HEK293 (cell line): ENCODE measurements at regions not wholly inside any gene's neighbourhood (a gene's known extent, or its start where the extent isn't known, plus 50 kb on each side); places are given as distances from the start of the nearest gene placed in this dataset.

Experiments
- CTCF ChIA-PET: fragments of 350-600 bp; formaldehyde crosslinking; extraction: SDS; loops from one replicate; lab custom pipeline; 2021; ENCODE audit warnings: antibody characterized with exemption; lab: Yijun Ruan, JAX
- POLR2A ChIA-PET: fragments of 300-600 bp; formaldehyde crosslinking; extraction: SDS; loops from one replicate; lab custom pipeline; 2020; ENCODE audit warnings: antibody characterized with exemption, inconsistent platforms; lab: Yijun Ruan, JAX
- H3K27ac ChIP-seq: fragments of 200-500 bp; sonication (Bioruptor generic); 2 replicates; pipeline ENCODE4 v1.5.1; 2014; ENCODE audit warnings: low read depth, low read length, control low read depth, inconsistent platforms; ENCODE audit errors: extremely low read depth
- H3K36me3 ChIP-seq, 2 experiments: fragments of 200-500 bp in 1 of 2; sonication (Bioruptor generic) in 1 of 2; 1 replicate in 1 of 2; 2 replicates in 1 of 2; pipeline ENCODE4 v1.5.1; 2014 to 2017; ENCODE audit warnings: inconsistent platforms in 2 of 2, low read length in 2 of 2; ENCODE audit not compliant: control insufficient read depth in 2 of 2, insufficient read depth in 1 of 2
- H3K4me1 ChIP-seq: fragments of 200-500 bp; sonication (Bioruptor generic); 2 replicates; pipeline ENCODE4 v1.5.1; 2014; ENCODE audit warnings: mild to moderate bottlenecking, low read length, inconsistent platforms; ENCODE audit not compliant: control insufficient read depth, insufficient read depth
- H3K4me3 ChIP-seq: 2 replicates; pipeline ENCODE4 v1.5.1; 2011; ENCODE audit warnings: low read depth, mild to moderate bottlenecking, control low read depth, low read length, moderate library complexity
- H3K9me3 ChIP-seq: fragments of 200-500 bp; sonication (Bioruptor generic); 2 replicates; pipeline ENCODE4 v1.5.1; 2014; ENCODE audit warnings: low read depth, low read length, inconsistent platforms; ENCODE audit not compliant: control insufficient read depth, insufficient read depth
- HIC1 ChIP-seq: fragments of 450-650 bp; formaldehyde crosslinking; IDR thresholded peaks from 2 replicates; pipeline ENCODE4 v1.5.1; 2016; ENCODE audit warnings: missing biosample characterization, missing genetic modification characterization
- INSM2 ChIP-seq: fragments of 450-650 bp; formaldehyde crosslinking; IDR thresholded peaks from 2 replicates; pipeline ENCODE4 v1.5.1; 2016; ENCODE audit warnings: missing biosample characterization, missing genetic modification characterization
- PRDM1 ChIP-seq: fragments of 450-650 bp; formaldehyde crosslinking; IDR thresholded peaks from 2 replicates; pipeline ENCODE4; 2016; ENCODE audit warnings: missing biosample characterization, missing genetic modification characterization
- ZBTB49 ChIP-seq: fragments of 450-650 bp; formaldehyde crosslinking; IDR thresholded peaks from 2 replicates; pipeline ENCODE4 v1.5.1; 2016; ENCODE audit warnings: missing biosample characterization, missing genetic modification characterization, low read depth
- ZNF169 ChIP-seq: fragments of 450-650 bp; formaldehyde crosslinking; IDR thresholded peaks from 2 replicates; pipeline ENCODE4 v1.5.1; 2016; ENCODE audit warnings: missing biosample characterization, missing genetic modification characterization
- ZNF26 ChIP-seq: fragments of 450-650 bp; formaldehyde crosslinking; IDR thresholded peaks from 2 replicates; pipeline ENCODE4 v1.5.1; 2016; ENCODE audit warnings: missing biosample characterization, missing genetic modification characterization
- ZNF404 ChIP-seq: fragments of 450-650 bp; formaldehyde crosslinking; IDR thresholded peaks from 2 replicates; pipeline ENCODE4 v1.5.1; 2017; ENCODE audit warnings: missing biosample characterization, missing genetic modification characterization
- ZNF416 ChIP-seq: fragments of 450-650 bp; formaldehyde crosslinking; IDR thresholded peaks from 2 replicates; pipeline ENCODE4 v1.5.1; 2016; ENCODE audit warnings: missing biosample characterization, missing genetic modification characterization
- ZNF626 ChIP-seq: fragments of 450-650 bp; sonication (Bioruptor Pico); formaldehyde crosslinking; IDR thresholded peaks from 2 replicates; pipeline ENCODE4 v1.5.1; 2018; ENCODE audit warnings: missing biosample characterization, missing genetic modification characterization, inconsistent platforms
- ZNF639 ChIP-seq: fragments of 450-650 bp; formaldehyde crosslinking; IDR thresholded peaks from 2 replicates; pipeline ENCODE4 v1.5.1; 2016; ENCODE audit warnings: missing biosample characterization, missing genetic modification characterization

- CTCF ChIA-PET, result no interaction called here
- Histone ChIP-seq H3K4me1 (no peaks in the 10 kb centered on the region), H3K4me3 (no peak overlapping the region), H3K36me3 (no peaks in the 10 kb centered on the region), H3K9me3 (no peaks in the 10 kb centered on the region), H3K27ac (no peak overlapping the region)
- POLR2A ChIA-PET, result no interaction called here
- TF ChIP-seq ZNF626 (tag by site-specific recombination), result no peak
Observed at GRCh38 chr6:133097208-133097607, 143.9 kb upstream of the EYA4 start.

- TF ChIP-seq ZBTB49 (no peak), PRDM1 (0 out of 2 replicates have a peak, but pooled peaks have one; percentile 10)
- Histone ChIP-seq H3K4me3 (no peak overlapping the region), H3K27ac (no peak overlapping the region), H3K4me1 (no peaks in the 10 kb centered on the region), H3K36me3 (no peaks in the 10 kb centered on the region), H3K9me3 (no peaks in the 10 kb centered on the region)
- ChIA-PET POLR2A (interaction anchor here (0.6 kb wide), 1 partner anchor 225 kb away, joined by 5 read pairs; no protein-coding TSS in a partner anchor), CTCF (interaction anchor here (0.6 to 0.8 kb wide), 2 partner anchors 11 to 37 kb away, joined by 3 to 4 read pairs; no protein-coding TSS in a partner anchor)
Observed at GRCh38 chr6:133099573-133099972, 141.6 kb upstream of the EYA4 start.

GRCh38 chr6:133100865-133101264 is 140.3 kb upstream of the EYA4 start:
- Histone ChIP-seq H3K36me3 (no peaks in the 10 kb centered on the region), H3K4me3 (no peak overlapping the region), H3K9me3 (no peaks in the 10 kb centered on the region), H3K4me1 (no peaks in the 10 kb centered on the region), H3K27ac (no peak overlapping the region)
- ChIA-PET POLR2A (no interaction called here), CTCF (interaction anchor here (0.5 to 1.7 kb wide), 3 partner anchors 14 to 1176 kb away, joined by 3 to 7 read pairs (median 3); no protein-coding TSS in a partner anchor)
- no peak for TF ChIP-seq HIC1 (tag by site-specific recombination)
- no peak for TF ChIP-seq ZNF26 (tag by site-specific recombination)
- no peak for TF ChIP-seq ZNF639 (tag by site-specific recombination)
- no peak for TF ChIP-seq INSM2 (tag by site-specific recombination)
- TF ChIP-seq ZNF416 (tag by site-specific recombination), result no peak
- no peak for TF ChIP-seq ZNF169 (tag by site-specific recombination)
- no peak for TF ChIP-seq ZNF404 (tag by site-specific recombination)
- TF ChIP-seq, all 188 proteins: peak for 0
